Pancreas (tissue), 10 donors: ENCODE measurements at regions not wholly inside any gene's neighbourhood (a gene's known extent, or its start where the extent isn't known, plus 50 kb on each side); places are given as distances from the start of the nearest gene placed in this dataset.

Experiments used
- ATAC-seq, 4 donors: fragments of 200-7000 bp; cut with Tn5 transposase; one replicate each; pipeline versions ENCODE4 v1.8.0 to v1.9.1; 2020; ENCODE audit warnings: mild to moderate bottlenecking in 4 of 4, moderate library complexity in 4 of 4
- DNase-seq, 6 donors: peaks; one replicate each; pipeline ENCODE4 v3.0.0-alpha.2; 2020
- FAIRE-seq: peaks from 2 replicates; lab custom pipeline; 2012; peaks lifted over from hg19 to GRCh38; lab: Jason Lieb, UNC
- H3K27ac ChIP-seq, 4 donors: fragments of 200-600 bp; sonication (generic); 1 replicate in 3 of 4; 2 replicates in 1 of 4; pipeline versions ENCODE4 v1.5.0 to v1.8.0; 2020
- H3K27me3 ChIP-seq, 4 donors: fragments of 200-600 bp; one replicate each; pipeline ENCODE4 v1.8.0; 2021
- H3K36me3 ChIP-seq, 3 donors: fragments of 200-600 bp; sonication (generic) in 1 of 3; one replicate each; pipeline versions ENCODE4 v1.5.0 to v1.8.0; 2020 to 2021
- H3K4me1 ChIP-seq, 3 donors: fragments of 200-600 bp; one replicate each; pipeline ENCODE4 v1.8.0; 2021
- H3K4me3 ChIP-seq, 4 donors: fragments of 200-600 bp; sonication (generic) in 2 of 4; one replicate each; pipeline versions ENCODE4 v1.5.0 to v1.8.0; 2020 to 2021
- H3K9me3 ChIP-seq, 4 donors: fragments of 200-600 bp; one replicate each; pipeline ENCODE4 v1.8.0; 2021
- WGBS, 2 donors: extraction: QIAGEN DNeasy Blood & Tissue Kit; methylation state at CpG; one replicate each; pipeline ENCODE4 v1.1.7; 2013; 5-methylcytosine and 5-hydroxymethylcytosine counted together
- intact Hi-C, 3 donors: fragments of 100-400 bp; cut with DNase I; formaldehyde crosslinking; loops; one replicate each; pipeline versions ENCODE4 v1.11.1 to v1.14.2; 2022
- TF ChIP-seq, protein P1 (sequence below), 4 donors: fragments of 200-600 bp; sonication (generic) in 3 of 4; IDR thresholded peaks; one replicate each; pipeline versions ENCODE4 v1.5.0 to v1.8.0; 2021; ENCODE audit warnings: antibody characterized with exemption in 4 of 4
- donor health status: healthy with polysubstance abuse.
- donor health status: DM: no; HTN: no; CAD: no; lungs with moderate emphysema.
- donor health status: DM: no; HTN: no; CAD: no.
- donor health status: control.
- donor health status: control.
- donor health status: Bipolar disorder and iron deficiency.
- donor health status: DM: yes; HTN: yes; CAD: no.
- donor health status: DM: no; HTN: no; CAD: no.
- donor health status: DM: no; HTN: no; CAD: no.
- donor health status: DM: yes; HTN: yes; CAD: no.

- DNase-seq (no peak), FAIRE-seq (no peak), ATAC-seq (no peak)
- no peaks in the 10 kb centered on the region for H3K27me3 ChIP-seq
- H3K9me3 ChIP-seq = no peaks in the 10 kb centered on the region
- H3K27ac ChIP-seq = no peak overlapping the region
- H3K36me3 ChIP-seq = no peaks in the 10 kb centered on the region
- no peaks in the 10 kb centered on the region for H3K4me1 ChIP-seq
- intact Hi-C loops = no loop called here
- no peak overlapping the region for H3K4me3 ChIP-seq
- 55 to 57% methylated on average over 5 of the region's 5 CpGs for WGBS, 2 donors
- TF ChIP-seq, protein P1, sequence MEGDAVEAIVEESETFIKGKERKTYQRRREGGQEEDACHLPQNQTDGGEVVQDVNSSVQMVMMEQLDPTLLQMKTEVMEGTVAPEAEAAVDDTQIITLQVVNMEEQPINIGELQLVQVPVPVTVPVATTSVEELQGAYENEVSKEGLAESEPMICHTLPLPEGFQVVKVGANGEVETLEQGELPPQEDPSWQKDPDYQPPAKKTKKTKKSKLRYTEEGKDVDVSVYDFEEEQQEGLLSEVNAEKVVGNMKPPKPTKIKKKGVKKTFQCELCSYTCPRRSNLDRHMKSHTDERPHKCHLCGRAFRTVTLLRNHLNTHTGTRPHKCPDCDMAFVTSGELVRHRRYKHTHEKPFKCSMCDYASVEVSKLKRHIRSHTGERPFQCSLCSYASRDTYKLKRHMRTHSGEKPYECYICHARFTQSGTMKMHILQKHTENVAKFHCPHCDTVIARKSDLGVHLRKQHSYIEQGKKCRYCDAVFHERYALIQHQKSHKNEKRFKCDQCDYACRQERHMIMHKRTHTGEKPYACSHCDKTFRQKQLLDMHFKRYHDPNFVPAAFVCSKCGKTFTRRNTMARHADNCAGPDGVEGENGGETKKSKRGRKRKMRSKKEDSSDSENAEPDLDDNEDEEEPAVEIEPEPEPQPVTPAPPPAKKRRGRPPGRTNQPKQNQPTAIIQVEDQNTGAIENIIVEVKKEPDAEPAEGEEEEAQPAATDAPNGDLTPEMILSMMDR (IDR thresholded peaks at IDR 0.05) = no peak
Observed at GRCh38 chr16:13510425-13511151, 409.4 kb upstream of the ERCC4 start.

DNA sequence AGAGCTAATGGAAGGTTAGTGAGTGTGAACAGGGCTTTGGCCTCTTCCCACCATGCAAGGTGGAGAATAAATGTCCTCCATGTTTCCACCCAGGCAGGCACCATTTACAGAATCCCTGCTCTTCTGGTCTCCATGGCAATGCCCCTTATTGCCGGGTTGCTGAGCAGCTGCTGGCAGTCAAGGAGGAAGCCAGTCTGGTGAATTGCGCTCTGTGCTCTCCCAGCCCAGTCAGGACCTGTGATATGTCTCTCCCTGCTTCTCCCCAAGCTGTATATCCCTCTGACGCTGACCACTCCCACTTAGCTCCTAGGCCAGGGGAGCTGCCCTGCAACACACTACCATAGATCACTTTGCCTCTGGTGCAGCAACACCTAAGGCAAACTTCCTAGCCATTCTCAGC is 402.1 kb upstream of the ERCC4 start:
- TF ChIP-seq, protein P1 (IDR thresholded peaks at IDR 0.05) = no peak
- FAIRE-seq (no peak), ATAC-seq (no peak), DNase-seq (no peak)
- no peak overlapping the region for H3K27ac ChIP-seq
- H3K4me1 ChIP-seq = no peaks in the 10 kb centered on the region
- H3K36me3 ChIP-seq = no peaks in the 10 kb centered on the region
- intact Hi-C loops = no loop called here
- WGBS, 2 donors = 50 to 51% methylated on average over 3 of the region's 3 CpGs
- no peak overlapping the region for H3K4me3 ChIP-seq
- no peaks in the 10 kb centered on the region for H3K9me3 ChIP-seq
- H3K27me3 ChIP-seq = no peaks in the 10 kb centered on the region

GRCh38 chr16:13519871-13520270 is 400.1 kb upstream of the ERCC4 start:
- FAIRE-seq (no peak), DNase-seq (no peak), ATAC-seq (no peak)
- 48 to 51% methylated on average over 2 of the region's 2 CpGs for WGBS, 2 donors
- Histone ChIP-seq H3K4me1 (no peaks in the 10 kb centered on the region), H3K36me3 (no peaks in the 10 kb centered on the region), H3K27me3 (no peaks in the 10 kb centered on the region), H3K4me3 (no peak overlapping the region), H3K9me3 (no peaks in the 10 kb centered on the region), H3K27ac (no peak overlapping the region)
- intact Hi-C loops = no loop called here
- TF ChIP-seq, protein P1 (IDR thresholded peaks at IDR 0.05) = no peak

DNA sequence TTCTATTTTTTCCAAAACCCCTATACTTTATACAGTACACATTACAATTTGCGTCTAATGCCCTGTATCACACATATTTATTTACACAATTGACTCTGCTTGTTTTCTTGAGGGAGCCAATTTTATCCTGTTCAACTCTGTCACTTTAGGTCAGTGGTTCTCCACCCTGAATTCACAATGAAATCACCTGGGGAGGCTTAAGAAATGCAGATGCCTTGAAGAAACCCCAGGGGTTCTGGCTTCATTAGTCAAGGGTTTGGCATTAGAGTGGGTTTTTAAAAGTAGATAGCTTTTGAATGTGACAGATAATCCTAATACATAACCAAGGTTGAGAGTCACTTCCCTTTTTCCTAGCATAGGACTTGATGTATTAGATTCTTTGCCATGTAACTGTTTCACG is 398.6 kb upstream of the ERCC4 start:
- no peaks in the 10 kb centered on the region for H3K9me3 ChIP-seq
- DNase-seq (no peak), FAIRE-seq (no peak), ATAC-seq (no peak)
- no peak overlapping the region for H3K27ac ChIP-seq
- 32 to 38% methylated on average over 2 of the region's 2 CpGs for WGBS, 2 donors
- no peaks in the 10 kb centered on the region for H3K4me1 ChIP-seq
- H3K27me3 ChIP-seq = no peaks in the 10 kb centered on the region
- no peaks in the 10 kb centered on the region for H3K36me3 ChIP-seq
- intact Hi-C loops = no loop called here
- TF ChIP-seq, protein P1 (IDR thresholded peaks at IDR 0.05) = no peak
- H3K4me3 ChIP-seq = no peak overlapping the region

- intact Hi-C loops = no loop called here
- H3K4me1 ChIP-seq = no peaks in the 10 kb centered on the region
- TF ChIP-seq, protein P1 (IDR thresholded peaks at IDR 0.05) = no peak
- no peak overlapping the region for H3K4me3 ChIP-seq
- FAIRE-seq = no peak
- ATAC-seq = no peak
- H3K27me3 ChIP-seq = no peaks in the 10 kb centered on the region
- H3K36me3 ChIP-seq = no peaks in the 10 kb centered on the region
- no peak for DNase-seq
- no peak overlapping the region for H3K27ac ChIP-seq
- no peaks in the 10 kb centered on the region for H3K9me3 ChIP-seq
- 51 to 60% methylated on average over 7 of the region's 7 CpGs for WGBS, 2 donors
Observed at GRCh38 chr16:13527332-13527731, 392.6 kb upstream of the ERCC4 start.
